ENCODE measurements at regions not wholly inside any gene's neighbourhood (a gene's known extent, or its start where the extent isn't known, plus 50 kb on each side); places are given as distances from the start of the nearest gene placed in this dataset.

- H3K18ac ChIP-seq (ENCODE audit: low read depth, low read length) = no peak overlapping the region
- no peaks in the 10 kb centered on the region for H3K9me1 ChIP-seq (ENCODE audit: insufficient read depth, low read length)
- no peak overlapping the region for H2AK9ac ChIP-seq (replicated peaks; ENCODE audit: low read depth, low read length, poor library complexity)
- H2BK15ac ChIP-seq (ENCODE audit: low read depth, low read length) = no peak overlapping the region
- intact Hi-C loops (cut with micrococcal nuclease) = no loop called here
- no peak overlapping the region for H3K56ac ChIP-seq (ENCODE audit: extremely low read depth, insufficient read depth, low read length)
- H2AFZ ChIP-seq (replicated peaks; ENCODE audit: low read length, poor library complexity) = no peak overlapping the region
- no peak overlapping the region for H2BK5ac ChIP-seq (ENCODE audit: low read depth, low read length, poor library complexity, severe bottlenecking)
- in situ Hi-C loops (cut with MboI; ENCODE audit: low sequenced_read_pairs) = no loop called here
- H2BK120ac ChIP-seq (ENCODE audit: low read depth, low read length) = no peak overlapping the region
- H4K91ac ChIP-seq (ENCODE audit: insufficient read depth, low read depth, low read length) = no peak overlapping the region
- POLR2A ChIA-PET (ENCODE audit: unreplicated experiment) = no interaction called here
- WGBS, 2 experiments (ENCODE audit: extremely low coverage in 2 of 2, insufficient read length in 1 of 2) = 13% methylated on average over 5 of the region's 11 CpGs; no CpG with 5 or more reads in 1 of the 2 experiments
- H3K9me3 ChIP-seq (ENCODE audit: control insufficient read depth, insufficient read depth, low read length) = peaks cover 13% of the 10 kb centered on the region
- no peak overlapping the region for H3K14ac ChIP-seq (replicated peaks; ENCODE audit: low read depth, low read length)
- H4K8ac ChIP-seq (ENCODE audit: low read depth in 2 of 2, low read length in 2 of 2) = no peak overlapping the region
- no peak overlapping the region for H4K5ac ChIP-seq (ENCODE audit: low read depth, low read length)
- dilution Hi-C loops (cut with HindIII; ENCODE audit: low sequenced_read_pairs, unreplicated experiment) = no loop called here
- no peak overlapping the region for H3K4me2 ChIP-seq (ENCODE audit: low read depth, low read length)
- no peaks in the 10 kb centered on the region for H3K27me3 ChIP-seq (ENCODE audit: control insufficient read depth, insufficient read depth, low read length)
- H3K27ac ChIP-seq (ENCODE audit: insufficient read depth, low read length) = no peak overlapping the region
- CTCF ChIA-PET = no interaction called here
- no peak overlapping the region for H3K4me3 ChIP-seq (ENCODE audit: insufficient read depth, low read depth, low read length)
- no peak overlapping the region for H2BK20ac ChIP-seq (ENCODE audit: low read depth, low read length)
- H3K23ac ChIP-seq (ENCODE audit: low read depth, low read length) = no peak overlapping the region
- no peak overlapping the region for H3K4ac ChIP-seq (ENCODE audit: low read depth, low read length)
- no peak overlapping the region for H2AK5ac ChIP-seq (ENCODE audit: low read depth, low read length)
- no peaks in the 10 kb centered on the region for H3K4me1 ChIP-seq (ENCODE audit: control insufficient read depth, insufficient read depth, low read length)
- BruUV-seq (replicated peaks) = no TSS peak
- H3K9ac ChIP-seq (ENCODE audit: low read depth, low read length) = no peak overlapping the region
- no peaks in the 10 kb centered on the region for H3K36me3 ChIP-seq (ENCODE audit: control insufficient read depth, insufficient read depth, low read length)
- no peaks in the 10 kb centered on the region for H4K20me1 ChIP-seq (ENCODE audit: insufficient read depth, low read length)
- ATAC-seq (ENCODE audit: low read depth) (no peak), DNase-seq (no peak)
- no peaks in the 10 kb centered on the region for H3K79me1 ChIP-seq (ENCODE audit: low read depth in 1 of 2, low read length in 2 of 2)
- TF ChIP-seq ELK1 (IDR thresholded peaks at IDR 0.05; ENCODE audit: borderline replicate concordance, low read depth, low read length) = no peak
- no peak for TF ChIP-seq NFE2L2 (IDR thresholded peaks at IDR 0.05; ENCODE audit: low read depth, low read length)
- TF ChIP-seq RAD21 (IDR thresholded peaks at IDR 0.05; ENCODE audit: low read length) = no peak
- TF ChIP-seq RCOR1 (IDR thresholded peaks at IDR 0.05; ENCODE audit: insufficient replicate concordance, low read length) = no peak
- no peak for TF ChIP-seq USF2 (IDR thresholded peaks at IDR 0.05; ENCODE audit: low read depth, low read length)
- no peak for TF ChIP-seq CHD1 (IDR thresholded peaks at IDR 0.05; ENCODE audit: low read depth, low read length)
- TF ChIP-seq SMC3 (IDR thresholded peaks at IDR 0.05; ENCODE audit: low read depth, low read length) = no peak
- no peak for TF ChIP-seq BHLHE40 (IDR thresholded peaks at IDR 0.05; ENCODE audit: low read depth, low read length)
- no peak for TF ChIP-seq CEBPB (IDR thresholded peaks at IDR 0.05; ENCODE audit: low read depth, low read length)
- no peak for TF ChIP-seq MAZ (IDR thresholded peaks at IDR 0.05; ENCODE audit: borderline replicate concordance, low read depth, low read length)
- no peak for TF ChIP-seq RFX5 (IDR thresholded peaks at IDR 0.05; ENCODE audit: low read depth, low read length)
- no peak for TF ChIP-seq MAFK (IDR thresholded peaks at IDR 0.05; ENCODE audit: low read depth, low read length)
- no peak for TF ChIP-seq CTCF (conservative IDR thresholded peaks at IDR 0.05; ENCODE audit: low read depth, low read length)
- TF ChIP-seq MXI1 (IDR thresholded peaks at IDR 0.05; ENCODE audit: borderline replicate concordance, low read depth, low read length) = no peak
- TF ChIP-seq POLR2A (IDR thresholded peaks at IDR 0.05; ENCODE audit: low read depth, low read length) = no peak
Measured at GRCh38 chr4:12178614-12179610, 750.2 kb upstream of the HS3ST1 start.
